ENCODE measurements at regions not wholly inside any gene's neighbourhood (a gene's known extent, or its start where the extent isn't known, plus 50 kb on each side); places are given as distances from the start of the nearest gene placed in this dataset.

DNA sequence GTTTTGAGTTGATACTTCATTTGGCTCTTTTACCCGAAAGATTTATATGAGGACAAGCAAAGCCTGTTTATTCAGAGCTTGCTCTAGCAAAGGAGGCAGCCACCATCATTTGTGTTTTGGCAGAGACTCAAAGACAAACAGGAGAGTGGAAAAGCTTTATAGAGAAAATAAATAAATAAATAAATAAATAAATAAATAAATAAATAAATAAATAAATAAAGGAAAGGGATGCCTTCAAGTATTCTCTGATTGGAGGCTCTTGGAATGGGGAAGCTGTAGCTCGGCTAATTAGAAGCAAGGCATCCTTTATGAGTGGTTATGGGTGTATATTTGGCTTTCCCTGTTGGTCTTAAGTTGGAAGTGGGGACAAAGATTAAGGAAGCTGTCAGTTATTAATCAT is 229.8 kb downstream of the RASSF9 start:
- Histone ChIP-seq H3K4me2 (ENCODE audit: low read depth, low read length) (no peak overlapping the region), H3K4me3 (ENCODE audit: low read length) (no peak overlapping the region), H3K27ac (ENCODE audit: low read length) (no peak overlapping the region), H3F3A (ENCODE audit: insufficient read depth, low read length) (no peaks in the 10 kb centered on the region), H3K9ac (ENCODE audit: low read length) (no peak overlapping the region), H3K4me1 (ENCODE audit: low read length) (no peaks in the 10 kb centered on the region), H3K79me2 (ENCODE audit: low read length) (no peaks in the 10 kb centered on the region), H4K20me1 (ENCODE audit: insufficient read depth, low read length) (no peaks in the 10 kb centered on the region; the same call in 1 of the 2 replicates), H3K36me3 (replicated peaks; ENCODE audit: insufficient read depth, low read length) (no peaks in the 10 kb centered on the region), H3K9me2 (replicated peaks; ENCODE audit: insufficient read depth, low read length) (no peaks in the 10 kb centered on the region), H3K27me3 (replicated peaks; ENCODE audit: insufficient read depth, low read length) (no peaks in the 10 kb centered on the region), H2AFZ (ENCODE audit: low read length) (no peak overlapping the region), H3K9me3 (replicated peaks; ENCODE audit: insufficient read depth, low read length) (no peaks in the 10 kb centered on the region)
- no peak for DNase-seq
- TF ChIP-seq EZH2 (optimal IDR thresholded peaks at IDR 0.05; ENCODE audit: low read depth, low read length) (no peak), EZH2phosphoT487 (IDR thresholded peaks at IDR 0.05; ENCODE audit: low read length) (no peak)
- TF ChIP-seq, protein P1, sequence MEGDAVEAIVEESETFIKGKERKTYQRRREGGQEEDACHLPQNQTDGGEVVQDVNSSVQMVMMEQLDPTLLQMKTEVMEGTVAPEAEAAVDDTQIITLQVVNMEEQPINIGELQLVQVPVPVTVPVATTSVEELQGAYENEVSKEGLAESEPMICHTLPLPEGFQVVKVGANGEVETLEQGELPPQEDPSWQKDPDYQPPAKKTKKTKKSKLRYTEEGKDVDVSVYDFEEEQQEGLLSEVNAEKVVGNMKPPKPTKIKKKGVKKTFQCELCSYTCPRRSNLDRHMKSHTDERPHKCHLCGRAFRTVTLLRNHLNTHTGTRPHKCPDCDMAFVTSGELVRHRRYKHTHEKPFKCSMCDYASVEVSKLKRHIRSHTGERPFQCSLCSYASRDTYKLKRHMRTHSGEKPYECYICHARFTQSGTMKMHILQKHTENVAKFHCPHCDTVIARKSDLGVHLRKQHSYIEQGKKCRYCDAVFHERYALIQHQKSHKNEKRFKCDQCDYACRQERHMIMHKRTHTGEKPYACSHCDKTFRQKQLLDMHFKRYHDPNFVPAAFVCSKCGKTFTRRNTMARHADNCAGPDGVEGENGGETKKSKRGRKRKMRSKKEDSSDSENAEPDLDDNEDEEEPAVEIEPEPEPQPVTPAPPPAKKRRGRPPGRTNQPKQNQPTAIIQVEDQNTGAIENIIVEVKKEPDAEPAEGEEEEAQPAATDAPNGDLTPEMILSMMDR (IDR thresholded peaks at IDR 0.05; ENCODE audit: low read length): no peak

DNA sequence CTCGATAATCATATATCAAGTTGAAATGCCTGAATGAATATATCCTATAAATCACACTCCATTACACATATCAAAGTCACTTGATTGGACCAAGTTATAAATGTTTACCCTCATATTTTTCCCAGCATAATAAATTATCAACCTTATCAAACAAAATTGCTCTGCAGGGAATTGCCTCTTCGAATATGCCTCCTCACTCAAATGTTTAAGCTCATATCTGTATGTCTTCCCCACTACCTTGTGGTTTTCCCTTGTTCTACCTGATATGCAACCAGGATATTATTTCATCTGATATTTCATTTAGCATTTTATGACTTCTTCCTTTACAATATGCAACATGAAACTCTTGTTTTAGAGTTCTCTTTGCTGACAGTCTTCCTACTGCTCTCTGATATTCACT is 226.4 kb downstream of the RASSF9 start:
- H3K9me2 ChIP-seq (replicated peaks; ENCODE audit: insufficient read depth, low read length): no peaks in the 10 kb centered on the region
- H3K27me3 ChIP-seq (replicated peaks; ENCODE audit: insufficient read depth, low read length): no peaks in the 10 kb centered on the region
- H3K36me3 ChIP-seq (replicated peaks; ENCODE audit: insufficient read depth, low read length): no peaks in the 10 kb centered on the region
- H3K4me3 ChIP-seq (ENCODE audit: low read length): no peak overlapping the region
- TF ChIP-seq EZH2phosphoT487 (IDR thresholded peaks at IDR 0.05; ENCODE audit: low read length) (no peak), EZH2 (optimal IDR thresholded peaks at IDR 0.05; ENCODE audit: low read depth, low read length) (no peak)
- TF ChIP-seq, protein P1 (IDR thresholded peaks at IDR 0.05; ENCODE audit: low read length): no peak
- no peak overlapping the region for H3K4me2 ChIP-seq (ENCODE audit: low read depth, low read length)
- H4K20me1 ChIP-seq (ENCODE audit: insufficient read depth, low read length): no peaks in the 10 kb centered on the region
- H3K9ac ChIP-seq (ENCODE audit: low read length): no peak overlapping the region
- H3F3A ChIP-seq (ENCODE audit: insufficient read depth, low read length): no peaks in the 10 kb centered on the region
- no peaks in the 10 kb centered on the region for H3K79me2 ChIP-seq (ENCODE audit: low read length)
- no peak overlapping the region for H3K27ac ChIP-seq (ENCODE audit: low read length)
- H2AFZ ChIP-seq (ENCODE audit: low read length): no peak overlapping the region; the same call in 1 of the 2 replicates
- no peaks in the 10 kb centered on the region for H3K9me3 ChIP-seq (replicated peaks; ENCODE audit: insufficient read depth, low read length)
- no peaks in the 10 kb centered on the region for H3K4me1 ChIP-seq (ENCODE audit: low read length)
- DNase-seq: no peak

DNA sequence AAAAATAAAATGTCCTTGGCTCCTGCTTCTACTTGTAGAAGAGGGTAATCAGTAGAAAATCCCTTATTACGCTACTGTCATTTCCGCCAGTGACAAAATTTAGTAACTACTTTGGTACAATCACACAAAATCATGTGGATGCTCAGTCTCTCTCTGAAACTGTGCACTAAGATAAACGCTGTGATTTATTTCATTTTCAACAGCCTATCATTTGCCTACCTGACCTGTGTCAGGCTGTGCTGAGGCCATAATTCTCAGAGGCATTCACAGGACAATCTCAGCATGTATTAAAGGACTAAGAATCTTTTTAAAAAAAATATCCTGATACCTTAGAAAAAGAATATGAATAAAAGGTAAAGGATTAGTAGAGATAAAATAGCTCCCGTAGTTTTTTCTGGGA is 226.0 kb downstream of the RASSF9 start:
- Histone ChIP-seq H3K36me3 (replicated peaks; ENCODE audit: insufficient read depth, low read length) (no peaks in the 10 kb centered on the region), H3K4me3 (ENCODE audit: low read length) (no peak overlapping the region), H2AFZ (ENCODE audit: low read length) (no peak overlapping the region; the same call in 1 of the 2 replicates), H3K79me2 (ENCODE audit: low read length) (no peaks in the 10 kb centered on the region), H3K9ac (ENCODE audit: low read length) (no peak overlapping the region), H3K9me2 (replicated peaks; ENCODE audit: insufficient read depth, low read length) (no peaks in the 10 kb centered on the region), H3F3A (ENCODE audit: insufficient read depth, low read length) (no peaks in the 10 kb centered on the region), H3K4me1 (ENCODE audit: low read length) (no peaks in the 10 kb centered on the region), H3K27ac (ENCODE audit: low read length) (no peak overlapping the region), H3K4me2 (ENCODE audit: low read depth, low read length) (no peak overlapping the region), H4K20me1 (ENCODE audit: insufficient read depth, low read length) (no peaks in the 10 kb centered on the region), H3K27me3 (replicated peaks; ENCODE audit: insufficient read depth, low read length) (no peaks in the 10 kb centered on the region), H3K9me3 (replicated peaks; ENCODE audit: insufficient read depth, low read length) (no peaks in the 10 kb centered on the region)
- TF ChIP-seq EZH2 (optimal IDR thresholded peaks at IDR 0.05; ENCODE audit: low read depth, low read length) (no peak), EZH2phosphoT487 (IDR thresholded peaks at IDR 0.05; ENCODE audit: low read length) (no peak)
- TF ChIP-seq, protein P1 (IDR thresholded peaks at IDR 0.05; ENCODE audit: low read length): no peak
- DNase-seq: no peak
